ENCODE measurements at regions not wholly inside any gene's neighbourhood (a gene's known extent, or its start where the extent isn't known, plus 50 kb on each side); places are given as distances from the start of the nearest gene placed in this dataset.
"Not testable (repeated sequence)": the region's sequence is repeated elsewhere in the genome, so short reads cannot be mapped to it uniquely, and the experiment has no call there.

GRCh38 chr3:28575746-28576613 is 227.4 kb upstream of the AZI2 start:
- DNase-seq, result no peak

DNA sequence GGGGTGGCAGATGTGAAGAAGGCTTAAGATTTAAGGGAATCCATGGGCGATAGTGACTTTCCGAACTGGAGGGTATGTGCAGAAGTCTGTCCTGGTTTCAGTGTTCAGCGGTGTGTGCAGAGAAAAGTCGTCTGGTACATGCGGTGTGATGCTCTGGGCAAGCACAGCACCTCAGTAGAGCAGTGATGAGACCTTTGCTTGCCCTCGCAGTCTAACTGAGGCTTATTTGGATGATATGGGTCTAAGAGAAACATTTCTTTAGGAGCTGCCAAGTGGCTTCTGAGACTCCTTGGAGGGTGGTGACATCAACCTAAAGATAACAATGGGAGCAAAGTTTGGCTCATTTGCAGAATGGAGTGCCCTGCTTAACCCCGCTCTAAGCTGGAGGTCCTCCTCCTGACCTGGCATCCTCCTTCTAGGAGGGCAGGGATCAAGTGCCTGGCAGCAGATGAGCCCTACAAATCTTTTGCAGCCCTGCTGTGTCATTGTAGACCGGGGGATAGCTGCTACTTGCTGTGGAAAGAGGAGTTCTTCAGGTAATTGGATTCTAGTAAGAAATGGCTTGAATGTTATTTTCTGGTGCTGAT is 228.1 kb upstream of the AZI2 start:
- DNase-seq, result no peak

DNA sequence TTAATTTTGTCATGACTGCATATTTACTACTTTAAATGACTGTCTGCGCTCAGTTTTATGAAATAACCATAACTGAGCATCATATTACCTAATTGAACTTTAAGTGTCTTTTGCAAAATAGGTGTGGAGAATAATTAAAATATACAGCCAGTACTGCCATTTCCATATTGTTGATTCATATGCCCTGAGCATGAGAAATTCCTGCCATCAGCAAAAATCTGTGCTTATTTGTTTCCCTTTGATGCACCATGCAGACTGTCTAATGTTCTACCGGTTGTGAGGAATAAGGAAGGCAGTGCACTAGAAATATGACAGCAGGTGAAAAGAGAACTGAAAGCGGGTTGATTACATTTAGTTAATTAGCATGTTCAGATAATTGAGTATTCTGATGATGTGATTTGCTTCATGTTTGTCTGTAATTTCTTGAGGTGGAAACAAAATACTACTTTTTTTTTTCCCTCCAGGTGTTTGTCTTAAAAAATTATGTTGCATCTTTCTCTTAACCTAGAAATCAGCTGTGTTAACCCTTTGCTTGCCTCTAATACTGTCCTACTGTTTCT is 229.4 kb upstream of the AZI2 start:
- no peak for DNase-seq

- DNase-seq, result no peak
These were observed 237.7 kb upstream of the AZI2 start for GRCh38 chr3:28586325-28586724.

DNA sequence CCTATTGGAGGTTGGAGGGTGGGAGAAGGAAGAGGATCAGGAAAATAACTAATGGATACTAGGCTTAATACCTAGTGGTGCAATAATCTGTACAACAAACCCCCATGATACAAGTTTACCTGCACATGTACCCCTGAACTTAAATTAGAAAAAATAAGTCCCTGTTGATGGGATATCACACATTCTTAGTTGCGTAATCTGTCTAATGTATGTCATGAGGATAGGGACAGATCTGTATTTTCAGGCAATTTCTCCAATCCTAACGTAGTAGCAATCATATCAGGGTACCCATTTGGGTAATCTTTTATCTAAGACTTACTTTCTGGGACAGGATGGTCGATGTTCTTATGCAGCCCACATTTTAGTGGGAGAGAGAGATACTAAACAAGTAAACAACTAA is 239.1 kb upstream of the AZI2 start:
- no peak for DNase-seq

GRCh38 chr3:28590216-28590615 is 241.6 kb upstream of the AZI2 start:
- DNase-seq, result no peak

- no peak for DNase-seq
These were observed 242.2 kb upstream of the AZI2 start for GRCh38 chr3:28590860-28591259.

DNA sequence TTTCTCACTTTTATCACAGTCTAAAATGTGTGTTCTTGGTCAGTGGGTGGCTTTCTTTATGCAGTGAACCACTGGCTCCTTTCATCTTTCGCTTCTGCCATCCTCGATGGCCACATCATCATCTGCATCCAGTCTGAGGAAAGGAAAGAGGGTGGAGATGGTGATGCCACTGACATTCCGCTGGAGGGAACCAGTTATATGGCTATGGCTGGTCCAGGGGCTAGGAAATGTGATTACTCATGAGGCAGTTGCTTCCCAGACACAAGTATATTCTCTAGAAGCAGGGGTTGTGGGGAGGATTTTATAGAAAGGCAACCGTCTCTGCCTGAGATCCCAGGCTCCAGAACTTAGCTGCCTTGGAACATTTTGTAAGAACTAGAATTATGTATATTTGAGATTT is 246.7 kb upstream of the AZI2 start:
- no peak for DNase-seq

GRCh38 chr3:28597452-28597851 is 248.8 kb upstream of the AZI2 start:
- DNase-seq, result no peak

DNA sequence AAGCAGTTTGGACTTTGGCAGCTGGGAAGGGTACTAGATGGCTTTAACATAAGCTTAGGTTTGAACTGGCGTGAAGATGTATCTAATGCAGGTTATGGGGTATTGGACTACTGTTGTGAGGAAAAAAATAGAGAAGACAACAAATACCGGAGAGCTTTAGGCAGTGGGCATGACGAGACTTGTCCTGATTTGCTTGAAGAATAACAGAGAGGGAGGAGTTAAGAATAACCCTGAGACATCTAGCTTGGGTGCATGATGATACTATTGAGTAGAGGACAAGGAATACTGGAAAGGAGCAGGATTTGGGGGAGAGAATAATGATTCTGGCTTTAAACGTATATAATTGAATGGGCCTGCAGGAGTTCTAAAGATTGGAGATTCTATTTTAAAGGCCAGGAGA is 249.5 kb upstream of the AZI2 start:
- DNase-seq, result no peak

DNA sequence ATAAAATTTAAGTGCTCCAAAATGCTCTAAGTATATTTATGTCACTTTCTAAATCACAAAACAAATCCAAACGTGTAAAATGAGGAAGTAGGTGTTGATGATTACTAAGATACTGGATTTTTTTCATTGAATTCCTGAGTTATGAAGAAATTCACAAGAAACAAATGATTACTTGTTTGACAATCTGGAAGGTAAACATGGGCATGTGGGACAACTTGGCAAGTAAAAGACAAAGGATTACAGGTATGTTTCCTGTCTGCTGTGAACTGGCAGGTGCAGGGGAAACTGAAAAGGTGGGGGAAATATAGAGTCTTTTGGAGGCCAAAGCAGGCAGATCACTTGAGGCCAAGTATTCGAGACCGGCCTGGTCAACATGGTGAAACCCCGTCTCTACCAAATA is 252.7 kb upstream of the AZI2 start:
- DNase-seq, result no peak

- no peak for DNase-seq
These were observed 257.7 kb upstream of the AZI2 start for GRCh38 chr3:28606283-28606682.

DNA sequence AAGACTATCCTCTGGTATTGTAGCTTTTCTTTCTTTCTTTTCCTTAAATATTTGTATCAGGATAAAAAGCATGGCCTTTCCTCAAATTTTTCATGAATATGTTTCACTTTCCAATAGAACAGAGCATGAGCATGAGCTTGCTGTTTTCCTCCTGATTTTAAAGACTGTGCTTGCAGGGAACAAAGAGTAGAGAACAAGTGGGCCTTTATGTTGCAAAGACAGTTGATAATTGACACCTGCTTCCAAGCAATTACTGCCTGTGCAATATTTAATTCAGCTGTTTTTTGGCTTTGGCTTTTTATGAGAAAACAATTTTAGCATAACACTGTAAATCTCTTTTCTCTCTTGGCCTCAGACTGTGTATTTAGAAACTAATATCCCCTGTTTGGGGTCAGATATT is 263.6 kb upstream of the AZI2 start:
- DNase-seq, result no peak

- no peak for DNase-seq
These were observed 265.0 kb upstream of the AZI2 start for GRCh38 chr3:28613511-28614106.

GRCh38 chr3:28615071-28615470 is 266.4 kb upstream of the AZI2 start:
- no peak for DNase-seq

GRCh38 chr3:28615971-28616370 is 267.3 kb upstream of the AZI2 start:
- no peak for DNase-seq

GRCh38 chr3:28617821-28618220 is 269.2 kb upstream of the AZI2 start:
- DNase-seq, result no peak

- DNase-seq, result no peak
These were observed 274.5 kb upstream of the AZI2 start for GRCh38 chr3:28623106-28623505.

DNA sequence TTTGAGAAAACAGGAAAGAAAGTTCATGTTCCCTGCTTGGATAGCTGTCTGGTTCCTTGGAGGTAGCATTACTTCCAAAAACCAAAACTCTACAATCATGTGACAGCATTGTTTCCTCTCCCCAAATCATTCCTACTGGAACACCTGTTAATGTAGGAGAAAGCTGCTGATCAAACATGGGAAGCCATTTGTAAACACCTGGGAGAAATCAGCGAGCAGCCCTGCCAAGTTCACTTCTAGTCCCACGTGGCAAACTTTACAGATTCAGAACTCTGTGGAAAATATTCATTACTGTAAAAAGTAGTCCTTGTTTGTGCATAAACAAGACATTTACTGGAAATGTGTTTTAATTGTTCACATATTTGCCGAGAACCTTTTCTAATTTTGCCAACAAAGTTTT is 275.5 kb upstream of the AZI2 start:
- no peak for DNase-seq

GRCh38 chr3:28627843-28628242 is 279.2 kb upstream of the AZI2 start:
- DNase-seq, result not testable (repeated sequence)

DNA sequence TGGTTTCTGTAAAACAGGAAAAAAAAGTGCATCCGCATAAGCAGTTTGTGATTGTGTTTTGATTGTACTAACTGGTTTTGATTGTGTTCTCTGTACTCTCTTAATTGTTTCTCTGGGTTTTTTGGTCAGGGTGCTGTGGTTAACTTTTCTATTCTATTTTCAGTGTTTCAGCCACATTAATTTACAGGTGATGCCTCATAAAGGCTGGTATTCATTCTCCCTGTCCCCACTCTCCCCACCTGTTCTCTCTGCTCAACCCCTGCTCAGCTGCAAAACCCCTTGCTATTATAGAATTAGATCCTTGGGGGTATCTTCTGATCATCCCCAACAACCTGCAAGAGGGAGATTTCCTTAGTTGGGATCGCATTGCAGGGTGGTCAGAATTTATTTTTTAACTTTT is 285.4 kb upstream of the AZI2 start:
- DNase-seq, result no peak

GRCh38 chr3:28637742-28638141 is 289.1 kb upstream of the AZI2 start:
- DNase-seq, result no peak

GRCh38 chr3:28645149-28645548 is 296.5 kb upstream of the AZI2 start:
- no peak for DNase-seq

GRCh38 chr3:28646435-28646834 is 297.8 kb upstream of the AZI2 start:
- DNase-seq, result no peak

All from activated effector memory CD4-positive, alpha-beta T cell treated with anti-CD3 and anti-CD28 coated beads, Interleukin-2, amount 50 U/mL, for 16 hours (primary cell).